GM19099 (cell line): ENCODE measurements at regions not wholly inside any gene's neighbourhood (a gene's known extent, or its start where the extent isn't known, plus 50 kb on each side); places are given as distances from the start of the nearest gene placed in this dataset.

ENCODE experiments used
- POLR2A ChIP-seq: IDR thresholded peaks from 3 replicates; pipeline ENCODE4 v1.6.1; 2011; ENCODE audit warnings: low read depth; ENCODE audit not compliant: insufficient read length; ENCODE audit errors: extremely low read depth

DNA sequence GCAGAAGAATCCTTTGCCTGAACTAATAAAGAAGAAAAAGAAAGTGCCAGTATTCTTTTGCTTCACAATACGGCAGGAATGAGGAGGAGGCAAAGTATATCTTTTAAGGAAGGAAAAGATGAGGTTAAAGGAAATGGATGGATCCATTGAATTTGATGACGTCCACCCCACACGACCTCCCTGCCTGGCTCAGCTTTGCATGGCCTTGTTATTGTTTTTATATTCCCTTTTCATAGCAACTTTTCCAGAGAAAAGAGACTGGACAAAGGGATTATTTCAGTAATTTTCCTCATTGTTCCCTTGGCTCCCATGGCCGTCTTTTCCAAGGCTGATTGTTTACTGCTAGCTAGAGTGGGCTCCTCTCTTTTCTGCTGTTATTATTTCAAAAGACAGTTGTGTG, 123.2 kb upstream of the SEL1L start:
- no peak for TF ChIP-seq POLR2A

DNA sequence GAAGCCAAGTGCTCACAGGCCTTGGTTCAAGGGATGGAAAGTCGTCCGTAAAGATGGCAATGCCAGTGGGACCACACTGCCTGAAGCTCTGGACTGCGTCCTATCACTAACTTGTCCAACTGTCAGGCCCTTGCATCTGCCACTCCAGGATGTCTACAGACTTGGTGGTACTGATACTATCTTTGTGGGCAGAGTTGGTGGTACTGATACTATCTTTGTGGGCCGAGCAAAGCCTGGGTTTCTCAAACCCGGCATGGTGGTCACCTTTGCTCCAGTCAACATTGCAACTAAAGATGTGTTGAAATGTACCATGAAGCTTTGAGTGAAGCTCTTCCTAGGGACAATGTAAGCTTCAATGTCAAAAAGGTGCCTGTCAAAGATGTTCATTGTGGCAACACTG, 128.4 kb upstream of the SEL1L start:
- no peak for TF ChIP-seq POLR2A

DNA sequence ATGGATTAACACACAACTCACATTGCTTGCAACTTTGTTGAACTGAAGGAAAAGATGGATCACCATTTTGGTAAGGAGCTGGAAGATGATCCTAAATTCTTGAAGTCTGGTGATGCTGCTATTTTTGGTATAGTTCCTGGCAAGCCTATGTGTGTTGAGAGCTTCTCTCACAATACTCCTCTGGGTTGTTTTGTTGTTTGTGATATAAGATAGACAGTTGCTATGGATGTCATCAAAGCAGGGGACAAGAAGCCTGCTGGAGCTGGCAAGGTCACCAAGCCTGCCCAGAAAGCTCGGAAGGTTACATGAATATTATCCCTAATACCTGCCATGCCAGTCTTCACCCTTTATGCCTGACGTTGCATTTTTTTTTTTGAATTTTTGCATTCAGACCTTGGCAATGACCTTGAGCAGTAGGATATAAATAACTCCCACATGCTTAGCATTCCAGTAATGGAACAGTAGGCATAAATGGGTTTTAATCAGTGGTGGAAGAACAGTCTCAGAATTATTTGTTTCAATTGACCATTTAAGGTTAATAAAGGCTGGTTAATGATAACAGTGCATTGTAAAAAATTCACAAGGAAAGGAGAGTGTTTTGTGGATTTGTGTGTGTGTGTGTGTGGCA, 129.0 kb upstream of the SEL1L start:
- no peak for TF ChIP-seq POLR2A

DNA sequence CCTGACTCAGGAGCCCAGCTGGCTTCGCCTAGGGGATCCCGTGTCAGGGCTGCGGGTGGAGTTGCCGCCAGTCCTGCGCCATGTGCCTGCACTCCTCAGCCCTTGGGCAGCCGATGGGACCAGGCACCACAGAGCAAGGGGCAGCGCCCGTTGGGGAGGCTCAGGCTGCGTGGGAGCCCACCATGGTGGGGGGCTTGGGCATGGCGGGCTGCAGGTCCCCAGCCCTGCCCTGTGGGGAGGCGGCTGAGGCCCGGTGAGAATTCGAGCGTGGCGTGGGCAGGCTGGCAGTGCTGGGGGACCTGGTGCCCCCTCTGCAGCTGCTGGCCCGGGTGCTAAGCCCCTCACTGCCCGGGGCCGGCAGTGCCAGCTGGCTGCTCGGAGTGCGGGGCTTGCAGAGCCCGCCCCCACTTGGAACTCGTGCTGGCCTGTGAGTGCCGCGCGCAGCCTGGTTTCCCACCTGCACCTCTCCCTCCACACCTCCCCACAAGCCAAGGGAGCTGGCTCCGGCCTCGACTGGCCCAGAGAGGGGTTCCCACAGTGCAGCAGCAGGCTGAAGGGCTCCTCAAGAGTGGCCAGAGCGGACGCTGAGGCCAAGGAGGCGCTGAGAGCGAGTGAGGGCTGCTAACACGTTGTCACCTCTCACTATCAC, 135.1 kb upstream of the SEL1L start:
- no peak for TF ChIP-seq POLR2A

DNA sequence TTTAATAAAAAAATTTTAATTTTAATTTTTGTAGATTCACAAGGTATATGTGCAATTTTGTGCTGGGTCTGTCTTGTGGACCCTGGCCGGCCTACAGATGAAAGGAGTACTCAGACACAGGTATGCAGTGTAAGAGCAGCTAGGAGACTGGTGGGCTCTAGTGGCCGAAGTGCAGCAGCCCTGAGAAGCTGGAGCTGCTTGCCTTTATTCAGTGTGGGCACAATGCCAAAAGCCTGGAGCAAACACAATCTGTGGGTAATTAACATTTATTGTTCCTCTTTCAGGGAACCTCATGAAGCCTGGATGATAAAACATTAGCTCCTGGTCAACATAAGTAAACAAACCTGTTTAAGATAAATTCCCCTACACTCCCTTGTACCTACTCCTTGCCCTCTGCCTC, 135.7 kb upstream of the SEL1L start:
- TF ChIP-seq POLR2A: no peak

DNA sequence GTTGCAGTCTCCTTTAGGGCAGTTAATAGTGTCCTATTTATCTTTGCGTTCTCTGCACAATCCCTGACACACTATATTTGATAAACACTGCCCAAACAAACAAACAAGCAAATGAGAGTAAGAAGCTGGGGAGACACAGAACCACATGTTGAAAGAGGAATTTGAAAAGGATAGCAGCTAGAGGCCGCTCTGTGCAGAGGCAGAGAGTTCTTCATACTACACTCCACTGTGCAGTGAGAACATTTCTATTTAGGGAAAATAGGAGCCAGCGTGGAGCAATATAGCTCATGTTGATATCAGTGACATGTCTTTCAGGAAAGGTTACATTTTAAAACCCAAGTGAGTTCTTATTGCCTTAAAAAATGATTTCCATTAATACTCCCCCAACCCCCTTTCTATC, 140.3 kb upstream of the SEL1L start:
- TF ChIP-seq POLR2A: no peak

DNA sequence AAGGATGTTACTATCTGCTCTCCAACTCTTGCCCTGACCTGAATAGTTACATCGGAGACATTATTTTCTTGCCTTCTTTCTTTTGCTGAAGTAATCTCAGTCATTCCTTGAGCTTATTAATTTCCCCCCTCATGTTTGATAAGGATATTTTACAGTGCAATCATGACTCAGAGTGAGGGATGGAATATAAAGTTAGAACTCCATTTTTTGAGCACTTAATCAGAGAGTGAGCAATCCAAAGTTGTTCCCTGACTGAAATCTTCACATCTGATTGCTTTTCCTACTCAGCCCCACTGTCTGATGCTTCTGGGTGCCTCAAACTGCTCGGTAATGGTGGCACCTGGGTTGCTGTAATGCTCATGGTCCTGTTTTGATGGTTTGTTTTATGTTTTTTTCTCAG, 142.7 kb upstream of the SEL1L start:
- TF ChIP-seq POLR2A: no peak

DNA sequence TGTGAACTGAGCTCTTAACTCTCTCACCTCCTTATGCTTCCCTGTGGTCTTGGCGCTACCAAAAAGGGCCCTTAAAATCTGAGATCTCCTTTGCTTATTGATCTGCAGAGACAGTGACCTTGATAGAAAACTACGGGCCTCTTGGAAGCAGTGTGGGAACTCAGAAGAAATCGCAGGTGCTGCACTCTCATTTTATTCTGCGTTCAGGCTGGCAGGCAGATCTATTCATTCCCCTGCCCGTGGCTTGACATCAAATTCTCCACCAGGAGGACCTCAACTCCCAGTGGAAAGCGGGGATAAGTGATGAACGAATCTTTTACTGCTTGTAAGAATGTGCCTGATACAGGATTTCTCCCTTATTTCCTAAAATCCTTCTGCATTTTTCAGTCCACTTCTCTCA, 143.2 kb upstream of the SEL1L start:
- no peak for TF ChIP-seq POLR2A

DNA sequence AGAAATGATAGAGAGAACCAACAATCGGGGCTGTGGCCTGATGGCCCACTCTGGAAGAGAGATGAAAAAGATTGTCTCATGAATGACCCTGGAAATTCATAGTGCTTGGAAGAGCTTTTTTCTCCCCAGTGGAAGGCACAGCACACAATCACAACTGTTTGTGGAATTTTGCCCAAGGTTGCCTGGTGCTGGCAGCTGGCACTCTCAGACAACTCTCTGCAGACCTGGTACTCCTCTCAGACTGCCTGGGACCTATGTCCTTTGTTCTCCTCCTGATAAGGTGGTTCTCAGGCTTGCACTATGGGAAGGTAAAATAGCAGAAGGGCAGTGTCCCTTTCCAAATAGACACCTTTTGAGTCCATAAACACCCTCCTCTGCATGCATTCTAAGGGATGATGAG, 144.1 kb upstream of the SEL1L start:
- no peak for TF ChIP-seq POLR2A

DNA sequence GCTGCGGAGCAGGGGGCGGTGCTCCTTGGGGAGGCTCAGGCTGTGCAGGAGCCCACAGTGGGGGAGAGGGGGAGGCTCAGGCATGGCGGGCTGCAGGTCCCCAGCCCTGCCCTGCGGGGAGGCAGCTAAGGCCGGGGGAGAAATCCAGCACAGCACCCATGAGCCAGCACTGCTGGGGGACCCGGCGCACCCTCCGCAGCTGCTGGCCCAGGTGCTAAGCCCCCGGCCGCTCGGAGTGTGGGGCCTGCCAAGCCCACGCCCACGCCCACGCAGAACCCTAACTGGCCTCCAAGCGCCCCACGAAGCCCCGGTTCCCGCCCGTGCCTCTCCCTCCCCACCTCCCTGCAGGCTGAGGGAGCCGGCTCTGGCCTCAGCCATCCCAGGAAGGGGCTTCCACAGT, 145.6 kb upstream of the SEL1L start:
- TF ChIP-seq POLR2A: no peak

DNA sequence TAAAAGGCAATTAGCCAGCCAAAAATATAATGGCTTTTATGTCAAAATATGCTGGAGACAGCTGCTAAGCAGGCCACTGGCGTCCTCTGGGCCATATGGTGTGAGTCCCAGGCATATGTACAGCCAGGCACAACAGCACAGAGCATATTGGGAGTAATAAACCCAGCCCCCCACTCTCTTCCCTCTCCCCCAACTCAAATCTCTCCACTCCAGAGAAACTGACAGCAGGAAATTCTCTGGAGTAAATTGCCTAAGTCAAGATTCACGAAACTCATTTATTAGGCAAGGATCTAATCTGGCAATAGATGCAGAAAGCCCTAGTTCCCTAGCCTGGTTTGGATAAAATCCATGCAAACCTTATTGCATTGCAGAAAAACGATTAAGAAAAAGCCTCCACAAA, 147.9 kb upstream of the SEL1L start:
- no peak for TF ChIP-seq POLR2A

DNA sequence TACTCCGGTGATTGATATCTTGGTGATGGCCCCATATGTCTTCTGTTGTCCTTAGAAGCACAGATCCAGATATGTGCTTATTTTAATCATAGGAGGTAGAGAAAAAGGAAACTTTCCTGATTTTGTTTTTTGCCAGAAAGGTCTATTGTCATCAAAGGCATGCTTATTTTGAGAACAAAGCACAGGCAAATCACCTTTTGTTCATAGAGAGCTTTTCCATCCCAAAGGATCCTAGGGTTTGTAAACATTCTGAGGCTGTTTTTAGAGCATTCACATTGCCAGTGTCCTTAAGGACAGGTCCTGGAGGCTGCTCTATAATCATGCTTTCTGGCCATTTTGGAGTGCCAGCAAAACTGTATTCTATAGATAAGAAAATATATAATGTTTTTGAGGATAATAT, 148.5 kb upstream of the SEL1L start:
- no peak for TF ChIP-seq POLR2A

DNA sequence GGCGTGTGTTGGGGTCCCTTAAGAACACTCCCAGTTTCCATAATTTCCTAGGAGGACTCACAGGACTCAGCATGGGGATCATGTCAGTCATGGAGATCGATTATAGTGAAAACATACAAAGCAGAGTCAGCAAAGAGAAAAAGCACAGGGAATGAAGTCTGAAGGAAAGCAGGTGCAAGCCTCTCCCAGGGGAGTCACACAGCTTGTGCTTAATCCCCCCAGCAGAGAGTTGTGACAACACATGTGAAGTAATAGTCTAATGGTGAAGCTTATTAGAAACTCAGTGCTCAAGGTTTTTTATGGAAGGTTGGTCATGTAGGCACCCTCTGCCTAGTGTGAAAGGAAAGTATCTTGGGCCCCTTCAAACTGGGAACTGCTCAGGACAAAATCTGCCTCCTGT, 149.0 kb upstream of the SEL1L start:
- TF ChIP-seq POLR2A: no peak

DNA sequence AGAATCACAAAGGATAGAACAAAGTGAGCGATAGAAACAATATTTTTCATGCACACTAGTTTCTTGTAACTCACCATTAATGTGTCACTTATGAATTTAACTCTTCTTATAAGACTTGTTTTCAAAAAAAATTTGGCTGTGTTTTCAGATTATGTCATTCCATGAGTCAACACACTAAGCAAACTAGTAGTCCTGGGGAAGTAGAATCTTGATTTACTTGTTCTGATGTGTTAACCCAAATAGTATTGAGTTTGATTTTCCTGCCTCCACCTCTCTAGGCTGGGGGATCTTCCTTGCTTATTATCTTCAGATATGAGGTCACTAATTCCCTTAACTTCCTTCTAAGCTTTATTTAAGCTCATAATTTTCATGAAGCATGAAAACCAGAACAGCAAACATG, 151.0 kb upstream of the SEL1L start:
- no peak for TF ChIP-seq POLR2A

DNA sequence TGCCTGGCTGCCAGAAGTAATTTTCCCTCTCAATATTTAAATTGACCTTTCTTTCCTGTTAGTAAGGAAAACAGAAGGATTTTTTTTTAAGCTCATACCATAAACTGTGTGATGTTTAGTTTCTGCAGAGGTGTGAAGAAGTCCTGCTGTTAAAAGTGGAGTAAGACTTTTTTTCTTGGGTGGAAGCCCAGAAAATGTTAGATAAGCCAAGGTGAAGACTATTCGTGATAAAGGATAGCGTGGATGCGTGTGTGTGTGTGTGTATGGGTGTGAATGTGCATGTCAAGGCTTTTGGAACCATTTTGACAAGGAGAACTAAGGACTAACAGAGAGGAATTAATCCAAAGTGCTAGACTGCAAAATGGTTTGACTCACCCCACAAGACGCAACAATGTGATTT, 152.9 kb upstream of the SEL1L start:
- no peak for TF ChIP-seq POLR2A

DNA sequence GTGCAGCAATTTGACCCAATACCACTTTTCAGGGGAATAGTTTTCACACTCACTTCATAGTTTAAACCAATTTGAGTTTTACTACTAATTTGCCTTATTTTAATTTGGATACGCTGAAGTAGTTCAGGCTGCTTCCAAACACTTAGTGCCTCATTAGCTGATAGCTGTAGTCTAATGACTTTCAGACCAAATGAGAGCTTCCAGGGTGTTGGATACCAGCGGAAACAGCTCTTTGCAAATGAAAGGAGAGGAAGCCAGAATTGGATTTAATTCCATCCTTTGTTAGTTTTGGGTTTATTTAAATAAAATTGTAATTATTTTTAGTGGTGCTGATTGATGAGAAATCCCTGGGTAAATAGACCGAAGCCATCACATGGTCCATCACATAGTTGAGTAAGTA, 158.3 kb upstream of the SEL1L start:
- no peak for TF ChIP-seq POLR2A

DNA sequence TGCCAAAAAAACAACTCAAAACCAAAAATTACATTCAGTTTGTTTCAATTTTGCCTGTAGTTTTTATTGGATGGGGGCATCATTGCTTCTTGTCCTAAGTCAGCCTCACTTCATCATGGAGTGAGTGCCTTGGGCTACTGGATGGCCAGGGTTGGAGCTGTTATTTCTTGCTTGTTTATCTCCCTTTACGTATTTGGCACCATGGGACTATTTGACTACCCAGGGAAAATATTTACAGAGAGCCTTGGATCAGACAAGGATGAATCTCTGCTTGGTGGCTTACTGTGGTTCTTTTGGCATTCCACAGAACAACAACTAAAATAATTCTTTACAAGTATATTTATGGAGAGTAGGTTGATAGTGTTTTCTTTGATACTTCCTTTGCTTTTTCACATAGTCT, 160.8 kb upstream of the SEL1L start:
- TF ChIP-seq POLR2A: no peak
